Right lobe of liver (tissue), 6 donors: ENCODE measurements at regions not wholly inside any gene's neighbourhood (a gene's known extent, or its start where the extent isn't known, plus 50 kb on each side); places are given as distances from the start of the nearest gene placed in this dataset.

ENCODE experiments used
- ATAC-seq, 4 donors: fragments of 200-7000 bp; cut with Tn5 transposase; one replicate each; pipeline ENCODE4 v1.9.1; 2020; ENCODE audit warnings: mild to moderate bottlenecking in 4 of 4, moderate library complexity in 4 of 4
- DNase-seq, 3 donors: peaks; one replicate each; pipeline ENCODE4 v3.0.0-alpha.2; 2020
- H3K27ac ChIP-seq, 3 donors: fragments of 200-600 bp; one replicate each; pipeline ENCODE4 v1.8.0; 2022
- H3K27me3 ChIP-seq, 2 donors: fragments of 200-600 bp; one replicate each; pipeline ENCODE4 v1.8.0; 2022
- H3K36me3 ChIP-seq, 4 donors: fragments of 200-600 bp; sonication (generic) in 1 of 4; one replicate each; pipeline versions ENCODE4 v1.5.1 to v1.8.0; 2017 to 2022; ENCODE audit warnings: control low read depth in 1 of 4
- H3K4me1 ChIP-seq, 4 donors: fragments of 200-600 bp; sonication (generic) in 1 of 4; one replicate each; pipeline versions ENCODE4 v1.5.1 to v1.8.0; 2017 to 2022; ENCODE audit warnings: control low read depth in 1 of 4
- H3K4me3 ChIP-seq, 3 donors: fragments of 200-600 bp; one replicate each; pipeline ENCODE4 v1.8.0; 2022
- H3K9me3 ChIP-seq, 4 donors: fragments of 200-600 bp; sonication (generic) in 1 of 4; one replicate each; pipeline versions ENCODE4 v1.5.1 to v1.8.0; 2017 to 2022; ENCODE audit warnings: control low read depth in 1 of 4
- POLR2A ChIP-seq: fragments of 450-650 bp; IDR thresholded peaks from one replicate; pipeline ENCODE4 v1.6.1; 2017; ENCODE audit warnings: antibody characterized with exemption, mild to moderate bottlenecking
- WGBS: methylation state at CpG from one replicate; pipeline ENCODE4 v1.1.6; 2018; ENCODE audit warnings: low coverage, low lambda C conversion rate; ENCODE audit not compliant: insufficient coverage; ENCODE audit errors: missing lambda C conversion rate; 5-methylcytosine and 5-hydroxymethylcytosine counted together
- intact Hi-C, 2 donors: fragments of 100-400 bp; cut with DNase I; formaldehyde crosslinking; loops; one replicate each; pipeline versions ENCODE4 v1.11.2 to v1.14.1; 2022
- TF ChIP-seq, protein P1 (sequence below), 4 donors: fragments of 200-600 bp in 3 of 4; fragments of 450-650 bp in 1 of 4; IDR thresholded peaks; one replicate each; pipeline versions ENCODE4 v1.5.1 to v1.8.0; 2016 to 2022; ENCODE audit warnings: antibody characterized with exemption in 4 of 4, mild to moderate bottlenecking in 2 of 4
- donor health status: DM: no; HTN: yes; CAD: no.
- donor health status: DM: no; HTN: no; CAD: no.
- donor health status: DM: no; HTN: no; CAD: no.
- donor health status: DM: no; HTN: yes; CAD: no.
- donor health status: DM: no; HTN: yes; CAD: no.

DNA sequence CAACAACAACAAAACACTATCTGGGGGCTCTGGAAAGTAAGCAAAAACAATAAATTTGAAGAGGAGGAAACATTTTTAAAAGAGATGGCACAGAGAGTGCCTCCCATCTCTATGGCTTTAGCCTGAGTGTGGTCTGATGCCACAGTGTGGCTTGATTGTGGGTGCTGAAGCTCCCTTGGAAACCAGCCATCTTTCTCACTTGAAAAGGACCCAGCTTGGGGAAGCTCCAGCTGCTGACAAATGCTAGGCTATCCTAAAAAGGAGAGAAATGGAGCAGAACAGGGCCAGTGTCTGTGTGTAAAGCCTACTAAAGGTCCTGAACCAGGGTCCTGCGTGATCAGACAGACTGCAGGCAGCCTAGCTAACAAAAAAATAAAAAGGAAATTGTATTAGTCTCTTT lies 642.0 kb upstream of the PTBP2 start:
- no peak for DNase-seq
- Histone ChIP-seq H3K27me3 (no peaks in the 10 kb centered on the region), H3K9me3 (no peaks in the 10 kb centered on the region), H3K4me1 (no peaks in the 10 kb centered on the region), H3K36me3 (no peaks in the 10 kb centered on the region), H3K27ac (no peak overlapping the region), H3K4me3 (no peak overlapping the region)
- TF ChIP-seq, protein P1, sequence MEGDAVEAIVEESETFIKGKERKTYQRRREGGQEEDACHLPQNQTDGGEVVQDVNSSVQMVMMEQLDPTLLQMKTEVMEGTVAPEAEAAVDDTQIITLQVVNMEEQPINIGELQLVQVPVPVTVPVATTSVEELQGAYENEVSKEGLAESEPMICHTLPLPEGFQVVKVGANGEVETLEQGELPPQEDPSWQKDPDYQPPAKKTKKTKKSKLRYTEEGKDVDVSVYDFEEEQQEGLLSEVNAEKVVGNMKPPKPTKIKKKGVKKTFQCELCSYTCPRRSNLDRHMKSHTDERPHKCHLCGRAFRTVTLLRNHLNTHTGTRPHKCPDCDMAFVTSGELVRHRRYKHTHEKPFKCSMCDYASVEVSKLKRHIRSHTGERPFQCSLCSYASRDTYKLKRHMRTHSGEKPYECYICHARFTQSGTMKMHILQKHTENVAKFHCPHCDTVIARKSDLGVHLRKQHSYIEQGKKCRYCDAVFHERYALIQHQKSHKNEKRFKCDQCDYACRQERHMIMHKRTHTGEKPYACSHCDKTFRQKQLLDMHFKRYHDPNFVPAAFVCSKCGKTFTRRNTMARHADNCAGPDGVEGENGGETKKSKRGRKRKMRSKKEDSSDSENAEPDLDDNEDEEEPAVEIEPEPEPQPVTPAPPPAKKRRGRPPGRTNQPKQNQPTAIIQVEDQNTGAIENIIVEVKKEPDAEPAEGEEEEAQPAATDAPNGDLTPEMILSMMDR (IDR thresholded peaks at IDR 0.05): no peak
- TF ChIP-seq POLR2A: no peak
- intact Hi-C loops: no loop called here
- no peak for ATAC-seq
- WGBS: 73% methylated on average over 1 of the region's 1 CpG

DNA sequence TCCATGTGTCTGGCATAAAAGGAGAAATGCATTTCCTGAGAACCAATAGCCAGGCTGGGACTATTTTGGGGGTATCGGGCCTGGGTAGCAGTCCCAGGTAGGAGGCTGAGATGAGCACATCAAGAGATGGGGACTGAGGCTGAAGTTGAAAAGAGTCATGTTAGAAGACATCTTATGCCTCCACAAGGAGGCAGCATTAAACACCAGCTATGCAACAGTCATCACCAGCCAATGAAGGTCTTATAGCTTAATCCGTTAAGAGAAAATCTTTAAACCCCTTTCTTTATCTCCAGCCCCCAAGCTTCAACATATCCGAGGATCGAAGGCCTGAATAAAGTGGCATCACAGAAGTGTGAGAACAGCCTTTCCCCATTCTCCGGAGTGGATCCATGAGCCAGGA lies 640.7 kb upstream of the PTBP2 start:
- no peak for TF ChIP-seq POLR2A
- TF ChIP-seq, protein P1 (IDR thresholded peaks at IDR 0.05): no peak

DNA sequence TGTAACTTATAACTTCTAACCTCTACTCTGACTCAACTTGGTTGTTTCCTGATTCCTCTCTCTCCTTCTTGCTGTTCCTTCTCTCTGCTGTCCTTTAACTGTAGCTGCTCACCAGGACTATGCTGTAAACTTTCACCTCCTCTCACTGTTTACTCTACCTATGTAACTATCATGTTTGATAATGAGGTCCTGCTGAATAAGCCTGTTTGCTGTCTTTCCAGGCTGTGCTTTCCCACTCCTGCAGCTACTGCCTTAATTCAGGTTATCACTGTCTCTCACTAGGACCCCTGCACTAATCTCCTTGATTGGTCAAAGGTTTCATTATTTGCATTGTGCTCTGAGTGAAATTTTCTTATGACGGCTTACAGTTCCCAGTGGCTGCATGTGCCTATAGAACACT lies 633.9 kb upstream of the PTBP2 start:
- ATAC-seq (peak in 1 of 4 donors; percentile 69), DNase-seq (no peak)
- intact Hi-C loops: no loop called here
- Histone ChIP-seq H3K27me3 (no peaks in the 10 kb centered on the region), H3K4me1 (no peaks in the 10 kb centered on the region), H3K36me3 (no peaks in the 10 kb centered on the region), H3K4me3 (no peak overlapping the region), H3K9me3 (no peaks in the 10 kb centered on the region), H3K27ac (no peak overlapping the region)
- 29% methylated on average over 1 of the region's 1 CpG for WGBS
- no peak for TF ChIP-seq POLR2A
- TF ChIP-seq, protein P1 (IDR thresholded peaks at IDR 0.05): no peak

More for the DNA sequence above, 640.7 kb upstream of the PTBP2 start:
- Histone ChIP-seq H3K9me3 (no peaks in the 10 kb centered on the region), H3K27me3 (no peaks in the 10 kb centered on the region), H3K4me1 (no peaks in the 10 kb centered on the region), H3K36me3 (no peaks in the 10 kb centered on the region), H3K4me3 (no peak overlapping the region), H3K27ac (no peak overlapping the region)
- DNase-seq: no peak
- 84% methylated on average over 4 of the region's 5 CpGs for WGBS
- intact Hi-C loops: no loop called here
- ATAC-seq: no peak

DNA sequence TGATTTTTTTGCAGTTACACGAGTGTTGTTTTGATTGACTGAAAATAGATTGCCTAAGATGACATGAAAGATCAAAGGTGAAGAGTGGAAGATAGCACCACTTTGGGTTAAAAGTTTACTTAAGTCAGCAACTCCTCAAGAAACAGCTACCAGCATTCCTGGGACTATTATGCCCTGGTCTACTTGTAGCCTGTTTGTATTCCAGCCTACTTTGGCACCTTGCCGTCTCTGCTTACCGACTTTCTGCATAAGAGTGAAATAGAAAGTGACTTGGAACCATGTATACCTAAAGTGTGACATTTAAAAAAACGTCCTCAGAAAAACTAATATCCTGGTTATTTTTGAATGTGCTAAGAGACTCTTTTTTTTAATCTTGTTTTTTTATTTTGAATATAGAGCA lies 631.5 kb upstream of the PTBP2 start:
- Histone ChIP-seq H3K27me3 (no peaks in the 10 kb centered on the region), H3K9me3 (no peaks in the 10 kb centered on the region), H3K4me3 (no peak overlapping the region), H3K36me3 (no peaks in the 10 kb centered on the region), H3K27ac (no peak overlapping the region), H3K4me1 (no peaks in the 10 kb centered on the region)
- DNase-seq (peak in 2 of 3 donors; percentile 56 to 71), ATAC-seq (peak; percentile 54 to 64 (median 57))
- intact Hi-C loops: no loop called here
- 20% methylated on average over 4 of the region's 4 CpGs for WGBS
- TF ChIP-seq, protein P1 (IDR thresholded peaks at IDR 0.05): no peak
- no peak for TF ChIP-seq POLR2A
